Kidney glomerular epithelial cell (primary cell): ENCODE measurements at regions not wholly inside any gene's neighbourhood (a gene's known extent, or its start where the extent isn't known, plus 50 kb on each side); places are given as distances from the start of the nearest gene placed in this dataset.

ENCODE experiments used
- DNase-seq: peaks from one replicate; lab custom pipeline; 2025; lab: John Stamatoyannopoulos, UW

DNA sequence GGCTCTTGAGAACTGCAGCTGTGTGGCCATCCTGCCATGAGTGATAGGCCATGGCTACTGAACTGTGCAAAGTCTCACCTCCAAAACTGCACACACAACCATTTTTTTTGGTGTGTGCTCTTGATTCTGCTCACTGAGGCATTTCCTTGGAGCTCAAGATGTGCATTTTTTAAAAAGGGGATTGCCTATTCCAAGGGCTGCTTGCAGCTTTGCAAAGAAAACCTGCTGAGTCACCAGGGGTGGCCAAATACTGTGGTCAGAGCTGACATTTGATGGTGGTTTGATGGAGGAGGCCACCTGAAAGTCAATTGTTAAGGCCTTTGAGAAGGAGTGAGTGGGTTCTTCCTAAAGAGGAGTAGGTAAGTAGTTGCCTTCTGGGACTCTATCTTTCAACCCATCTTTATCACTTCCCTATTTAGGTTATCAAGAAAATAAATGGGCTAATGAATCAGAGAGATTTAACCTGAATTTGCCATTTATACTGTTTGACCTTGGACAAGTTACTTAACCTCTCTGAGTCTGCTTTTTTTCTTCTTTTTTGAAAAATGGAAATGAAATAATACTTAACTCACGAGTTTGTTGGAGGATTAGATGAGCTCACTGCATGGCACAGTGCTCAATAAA lies 87.9 kb downstream of the CHST2 start:
- peak; percentile 96 for DNase-seq

- DNase-seq, result no peak
Observed at GRCh38 chr3:143208976-143209714, 89.6 kb downstream of the CHST2 start.

DNA sequence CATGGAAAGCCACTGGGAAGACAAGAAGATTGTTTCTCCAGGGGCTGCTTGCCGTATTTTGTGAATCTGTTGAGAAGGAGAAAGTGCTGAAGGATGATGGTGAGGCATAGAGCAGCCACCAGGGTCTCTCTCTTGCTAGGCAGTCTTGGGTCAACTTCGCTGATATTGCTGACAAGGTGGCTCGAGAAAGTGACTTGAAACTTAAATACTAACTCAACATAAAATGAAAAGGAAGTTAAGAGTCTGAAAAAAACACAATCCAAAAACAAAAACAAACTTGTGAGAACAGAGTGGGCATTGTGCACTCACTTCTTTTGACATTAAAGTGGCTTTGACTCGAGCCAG lies 90.1 kb downstream of the CHST2 start:
- DNase-seq, result no peak

- no peak for DNase-seq
Observed at GRCh38 chr3:143210141-143210540, 90.6 kb downstream of the CHST2 start.

- no peak for DNase-seq
Observed at GRCh38 chr3:143215059-143215458, 95.5 kb downstream of the CHST2 start.
